T-helper 22 cell (primary cell): ENCODE measurements at regions not wholly inside any gene's neighbourhood (a gene's known extent, or its start where the extent isn't known, plus 50 kb on each side); places are given as distances from the start of the nearest gene placed in this dataset.

Experiments used
- DNase-seq: peaks from one replicate; pipeline ENCODE4 v3.0.0-alpha.2; 2020; ENCODE audit warnings: low read depth

GRCh38 chr1:30048905-30049304 lies 674.5 kb downstream of the MATN1 start:
- no peak for DNase-seq

- DNase-seq = no peak
Measured at GRCh38 chr1:30047576-30047975, 675.8 kb downstream of the MATN1 start.

GRCh38 chr1:30046751-30047150 lies 676.6 kb downstream of the MATN1 start:
- no peak for DNase-seq

- no peak for DNase-seq
Measured at GRCh38 chr1:30045304-30046090, 677.9 kb downstream of the MATN1 start.

GRCh38 chr1:30044656-30045144 lies 678.7 kb downstream of the MATN1 start:
- no peak for DNase-seq

- no peak for DNase-seq
Measured at GRCh38 chr1:30043731-30044408, 679.5 kb downstream of the MATN1 start.

- DNase-seq = no peak
Measured at GRCh38 chr1:30043256-30043655, 680.1 kb downstream of the MATN1 start.

- DNase-seq = no peak
Measured at GRCh38 chr1:30042438-30043147, 680.8 kb downstream of the MATN1 start.

- DNase-seq = no peak
Measured at GRCh38 chr1:30041741-30042437, 681.5 kb downstream of the MATN1 start.

GRCh38 chr1:30040081-30041019 lies 683.0 kb downstream of the MATN1 start:
- no peak for DNase-seq

GRCh38 chr1:30039354-30040080 lies 683.9 kb downstream of the MATN1 start:
- no peak for DNase-seq

- DNase-seq = no peak
Measured at GRCh38 chr1:30038134-30039025, 685.0 kb downstream of the MATN1 start.

- DNase-seq = no peak
Measured at GRCh38 chr1:30037251-30038118, 685.9 kb downstream of the MATN1 start.

GRCh38 chr1:30036666-30037065 lies 686.7 kb downstream of the MATN1 start:
- DNase-seq = no peak

GRCh38 chr1:30036229-30036547 lies 687.2 kb downstream of the MATN1 start:
- DNase-seq = no peak

GRCh38 chr1:30035522-30036228 lies 687.7 kb downstream of the MATN1 start:
- DNase-seq = no peak

- no peak for DNase-seq
Measured at GRCh38 chr1:30034627-30035521, 688.5 kb downstream of the MATN1 start.
